Activated naive CD8-positive, alpha-beta T cell treated with anti-CD3 and anti-CD28 coated beads, Interleukin-2, amount 50 U/mL, for 16 hours (primary cell): ENCODE measurements at regions not wholly inside any gene's neighbourhood (a gene's known extent, or its start where the extent isn't known, plus 50 kb on each side); places are given as distances from the start of the nearest gene placed in this dataset.

Source experiments
- DNase-seq: peaks from one replicate; pipeline ENCODE4 v3.0.0-alpha.2; 2020; ENCODE audit warnings: low read depth, low spot score

- DNase-seq: no peak
Observed at GRCh38 chr5:175246242-175246888, 197.6 kb downstream of the DRD1 start.

- no peak for DNase-seq
Observed at GRCh38 chr5:175243441-175243840, 200.5 kb downstream of the DRD1 start.

GRCh38 chr5:175242207-175242606, 201.8 kb downstream of the DRD1 start:
- no peak for DNase-seq

- no peak for DNase-seq
Observed at GRCh38 chr5:175238326-175238725, 205.7 kb downstream of the DRD1 start.

GRCh38 chr5:175236176-175236575, 207.8 kb downstream of the DRD1 start:
- DNase-seq: no peak

GRCh38 chr5:175235251-175235960, 208.6 kb downstream of the DRD1 start:
- no peak for DNase-seq

GRCh38 chr5:175230299-175230698, 213.7 kb downstream of the DRD1 start:
- DNase-seq: no peak

- DNase-seq: no peak
Observed at GRCh38 chr5:175226506-175226905, 217.5 kb downstream of the DRD1 start.

- no peak for DNase-seq
Observed at GRCh38 chr5:175223291-175223690, 220.7 kb downstream of the DRD1 start.

- no peak for DNase-seq
Observed at GRCh38 chr5:175222621-175223020, 221.4 kb downstream of the DRD1 start.

GRCh38 chr5:175220549-175220948, 223.4 kb downstream of the DRD1 start:
- DNase-seq: no peak

- no peak for DNase-seq
Observed at GRCh38 chr5:175219366-175219765, 224.6 kb downstream of the DRD1 start.

- no peak for DNase-seq
Observed at GRCh38 chr5:175216991-175217390, 227.0 kb downstream of the DRD1 start.

GRCh38 chr5:175215906-175216305, 228.1 kb downstream of the DRD1 start:
- DNase-seq: no peak

- no peak for DNase-seq
Observed at GRCh38 chr5:175214152-175214551, 229.8 kb downstream of the DRD1 start.

GRCh38 chr5:175211956-175212756, 231.8 kb downstream of the DRD1 start:
- no peak for DNase-seq

- DNase-seq: no peak
Observed at GRCh38 chr5:175207321-175208040, 236.5 kb downstream of the DRD1 start.

GRCh38 chr5:175206669-175207068, 237.3 kb downstream of the DRD1 start:
- DNase-seq: no peak

GRCh38 chr5:175202463-175203068, 241.4 kb downstream of the DRD1 start:
- DNase-seq: no peak

- no peak for DNase-seq
Observed at GRCh38 chr5:175201393-175201792, 242.6 kb downstream of the DRD1 start.
